ENCODE measurements at regions not wholly inside any gene's neighbourhood (a gene's known extent, or its start where the extent isn't known, plus 50 kb on each side); places are given as distances from the start of the nearest gene placed in this dataset.

DNA sequence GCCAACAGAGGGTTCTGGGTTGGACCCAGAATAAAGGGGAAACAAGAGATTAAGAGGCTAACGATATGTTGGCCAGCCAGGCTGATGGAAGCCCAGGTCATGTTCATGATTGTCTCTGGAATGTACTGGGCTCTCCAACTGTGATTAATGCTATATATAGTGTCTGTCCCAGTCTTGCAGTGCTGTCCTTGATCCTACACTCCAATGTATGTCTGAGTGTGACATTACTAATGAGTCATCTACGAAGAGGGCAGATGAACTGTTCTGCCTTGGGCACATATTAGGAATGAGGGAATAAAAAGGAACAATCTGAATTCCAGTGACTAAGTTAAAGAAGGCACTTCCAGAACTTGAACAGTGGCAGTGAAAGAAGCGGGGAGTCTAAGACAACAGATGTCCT is 142.1 kb downstream of the PDGFRA start:
- Histone ChIP-seq H3K4me3 (no peak overlapping the region), H3K27ac (no peak overlapping the region), H3K36me3 (no peaks in the 10 kb centered on the region), H3K9me3 (no peaks in the 10 kb centered on the region), H3K4me1 (no peaks in the 10 kb centered on the region), H3K27me3 (no peaks in the 10 kb centered on the region)
- no peak for ATAC-seq
- no peak for DNase-seq
- TF ChIP-seq, protein P1, sequence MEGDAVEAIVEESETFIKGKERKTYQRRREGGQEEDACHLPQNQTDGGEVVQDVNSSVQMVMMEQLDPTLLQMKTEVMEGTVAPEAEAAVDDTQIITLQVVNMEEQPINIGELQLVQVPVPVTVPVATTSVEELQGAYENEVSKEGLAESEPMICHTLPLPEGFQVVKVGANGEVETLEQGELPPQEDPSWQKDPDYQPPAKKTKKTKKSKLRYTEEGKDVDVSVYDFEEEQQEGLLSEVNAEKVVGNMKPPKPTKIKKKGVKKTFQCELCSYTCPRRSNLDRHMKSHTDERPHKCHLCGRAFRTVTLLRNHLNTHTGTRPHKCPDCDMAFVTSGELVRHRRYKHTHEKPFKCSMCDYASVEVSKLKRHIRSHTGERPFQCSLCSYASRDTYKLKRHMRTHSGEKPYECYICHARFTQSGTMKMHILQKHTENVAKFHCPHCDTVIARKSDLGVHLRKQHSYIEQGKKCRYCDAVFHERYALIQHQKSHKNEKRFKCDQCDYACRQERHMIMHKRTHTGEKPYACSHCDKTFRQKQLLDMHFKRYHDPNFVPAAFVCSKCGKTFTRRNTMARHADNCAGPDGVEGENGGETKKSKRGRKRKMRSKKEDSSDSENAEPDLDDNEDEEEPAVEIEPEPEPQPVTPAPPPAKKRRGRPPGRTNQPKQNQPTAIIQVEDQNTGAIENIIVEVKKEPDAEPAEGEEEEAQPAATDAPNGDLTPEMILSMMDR (IDR thresholded peaks at IDR 0.05): no peak
- intact Hi-C loops (cut with DNase I): no loop called here

DNA sequence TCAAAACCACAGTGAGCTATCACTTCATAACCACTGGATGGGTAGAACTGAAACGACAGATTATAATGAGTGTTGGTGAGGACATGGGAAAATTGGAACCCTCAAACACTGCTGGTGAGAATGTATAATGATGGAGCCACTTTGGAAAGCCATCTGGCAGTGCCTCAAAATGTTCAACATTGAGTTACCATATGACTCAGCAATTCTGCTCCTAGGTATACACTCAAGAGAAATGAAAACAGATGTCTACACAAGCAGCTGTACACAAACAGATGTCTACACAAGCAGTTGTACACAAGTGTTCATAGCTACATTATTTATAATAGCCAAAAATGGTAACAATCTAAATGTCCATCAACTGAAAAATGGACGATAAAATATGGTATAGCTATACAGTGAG is 143.9 kb downstream of the PDGFRA start:
- H3K27me3 ChIP-seq: no peaks in the 10 kb centered on the region
- H3K4me1 ChIP-seq: no peaks in the 10 kb centered on the region
- DNase-seq (no peak), ATAC-seq (no peak)
- H3K27ac ChIP-seq: no peak overlapping the region
- TF ChIP-seq, protein P1 (IDR thresholded peaks at IDR 0.05): no peak
- H3K4me3 ChIP-seq: no peak overlapping the region
- H3K9me3 ChIP-seq: no peaks in the 10 kb centered on the region
- H3K36me3 ChIP-seq: no peaks in the 10 kb centered on the region
- intact Hi-C loops (cut with DNase I): no loop called here

DNA sequence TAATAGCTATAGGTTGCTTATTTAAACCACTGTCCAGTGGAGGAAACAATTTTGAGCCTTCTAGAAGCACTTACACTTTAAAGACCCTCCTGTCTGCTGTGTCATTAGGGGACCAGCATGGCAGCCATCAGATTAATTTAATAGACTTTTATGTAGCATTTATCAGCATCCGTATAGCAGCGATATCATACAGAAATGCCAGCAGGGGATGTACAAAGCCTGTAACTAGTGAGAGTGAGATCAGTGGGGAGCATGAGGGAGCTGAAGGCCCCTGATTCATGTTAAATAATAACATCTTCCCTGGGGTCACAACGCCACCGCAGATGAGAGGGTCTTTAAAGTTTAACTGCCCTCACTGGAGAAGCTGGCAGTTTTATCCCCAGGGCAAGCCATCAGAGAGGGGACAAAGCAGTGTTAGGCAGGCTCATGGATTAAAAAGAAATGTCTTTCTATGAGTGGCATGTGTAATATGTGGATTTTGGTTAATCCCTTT is 144.7 kb downstream of the PDGFRA start:
- Histone ChIP-seq H3K4me3 (no peak overlapping the region), H3K27me3 (no peaks in the 10 kb centered on the region), H3K27ac (no peak overlapping the region), H3K9me3 (no peaks in the 10 kb centered on the region), H3K4me1 (no peaks in the 10 kb centered on the region), H3K36me3 (no peaks in the 10 kb centered on the region)
- TF ChIP-seq, protein P1 (IDR thresholded peaks at IDR 0.05): no peak
- ATAC-seq: no peak
- intact Hi-C loops (cut with DNase I): no loop called here
- DNase-seq: no peak

DNA sequence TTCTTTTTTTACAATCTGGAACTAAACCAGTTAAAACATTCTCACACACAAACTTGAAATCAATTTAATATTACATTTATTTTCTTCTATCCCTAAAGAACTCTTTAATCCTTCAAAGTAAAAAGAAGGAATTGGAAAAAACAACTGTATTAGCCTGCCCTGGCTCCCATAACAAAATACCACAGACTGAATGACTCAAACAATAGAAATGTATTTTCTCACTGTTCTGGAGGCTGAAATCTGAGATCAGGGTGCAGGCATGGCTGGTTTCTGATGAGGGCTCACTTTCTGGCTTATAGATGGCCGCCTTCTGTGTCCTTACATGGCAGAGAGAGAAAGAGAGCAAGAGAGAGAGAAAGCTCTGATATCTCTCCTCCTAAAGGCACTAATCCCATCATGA is 149.4 kb downstream of the PDGFRA start:
- Histone ChIP-seq H3K9me3 (no peaks in the 10 kb centered on the region), H3K27ac (no peak overlapping the region), H3K27me3 (no peaks in the 10 kb centered on the region), H3K4me1 (no peaks in the 10 kb centered on the region), H3K4me3 (no peak overlapping the region), H3K36me3 (no peaks in the 10 kb centered on the region)
- intact Hi-C loops (cut with DNase I): no loop called here
- TF ChIP-seq, protein P1 (IDR thresholded peaks at IDR 0.05): no peak
- DNase-seq: no peak
- ATAC-seq: no peak

DNA sequence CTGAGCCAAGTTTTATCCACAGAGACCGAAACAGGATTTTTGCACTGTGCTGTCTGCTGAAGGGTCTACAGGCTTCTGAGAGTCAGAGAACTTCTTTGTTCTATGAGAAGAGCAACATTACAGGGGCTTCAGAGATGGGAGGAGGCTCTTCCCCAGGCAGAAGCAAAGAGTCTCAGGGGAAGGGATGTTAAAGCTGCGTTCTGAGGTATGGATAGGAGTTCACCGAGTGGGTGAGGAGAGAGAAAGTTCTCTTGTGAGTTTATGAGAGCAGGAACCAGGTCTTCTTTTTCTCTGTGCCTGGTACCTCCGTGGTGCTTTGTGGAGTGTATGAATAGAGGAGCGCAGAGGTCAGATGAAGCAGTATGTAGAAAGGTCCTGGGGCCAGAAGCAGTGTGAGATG is 155.1 kb downstream of the PDGFRA start:
- intact Hi-C loops (cut with DNase I): no loop called here
- ATAC-seq (no peak), DNase-seq (no peak)
- Histone ChIP-seq H3K27me3 (no peaks in the 10 kb centered on the region), H3K4me1 (no peaks in the 10 kb centered on the region), H3K27ac (no peak overlapping the region), H3K9me3 (no peaks in the 10 kb centered on the region), H3K36me3 (no peaks in the 10 kb centered on the region), H3K4me3 (no peak overlapping the region)
- TF ChIP-seq, protein P1 (IDR thresholded peaks at IDR 0.05): no peak

Data from left lung (tissue), 4 donors.